Duodenal mucosa (tissue), 2 donors: ENCODE measurements at regions not wholly inside any gene's neighbourhood (a gene's known extent, or its start where the extent isn't known, plus 50 kb on each side); places are given as distances from the start of the nearest gene placed in this dataset.
"Not testable (repeated sequence)": the region's sequence is repeated elsewhere in the genome, so short reads cannot be mapped to it uniquely, and the experiment has no call there.

ENCODE experiments used
- H3K27ac ChIP-seq: one replicate; pipeline ENCODE4 v1.7.0; 2013; ENCODE audit warnings: low read depth, low read length
- H3K27me3 ChIP-seq, 2 donors: one replicate each; pipeline ENCODE4 v1.7.0; 2013; ENCODE audit warnings: low read length in 2 of 2, control low read depth in 1 of 2; ENCODE audit not compliant: insufficient read depth in 2 of 2, control insufficient read depth in 1 of 2
- H3K36me3 ChIP-seq, 2 donors: one replicate each; pipeline ENCODE4 v1.7.0; 2013; ENCODE audit warnings: low read length in 2 of 2, control low read depth in 1 of 2; ENCODE audit not compliant: insufficient read depth in 2 of 2, control insufficient read depth in 1 of 2
- H3K4me1 ChIP-seq, 2 donors: one replicate each; pipeline ENCODE4 v1.7.0; 2013; ENCODE audit warnings: low read length in 2 of 2, control low read depth in 1 of 2; ENCODE audit not compliant: insufficient read depth in 2 of 2, control insufficient read depth in 1 of 2
- H3K4me3 ChIP-seq, 2 donors: one replicate each; pipeline ENCODE4 v1.7.0; 2013; ENCODE audit warnings: low read length in 2 of 2, low read depth in 1 of 2
- H3K9ac ChIP-seq, 2 donors: one replicate each; pipeline ENCODE4 v1.7.0; 2013; ENCODE audit warnings: low read length in 2 of 2, low read depth in 1 of 2
- H3K9me3 ChIP-seq, 2 donors: one replicate each; pipeline ENCODE4 v1.7.0; 2013; ENCODE audit warnings: low read length in 2 of 2, control low read depth in 1 of 2; ENCODE audit not compliant: control insufficient read depth in 1 of 2

DNA sequence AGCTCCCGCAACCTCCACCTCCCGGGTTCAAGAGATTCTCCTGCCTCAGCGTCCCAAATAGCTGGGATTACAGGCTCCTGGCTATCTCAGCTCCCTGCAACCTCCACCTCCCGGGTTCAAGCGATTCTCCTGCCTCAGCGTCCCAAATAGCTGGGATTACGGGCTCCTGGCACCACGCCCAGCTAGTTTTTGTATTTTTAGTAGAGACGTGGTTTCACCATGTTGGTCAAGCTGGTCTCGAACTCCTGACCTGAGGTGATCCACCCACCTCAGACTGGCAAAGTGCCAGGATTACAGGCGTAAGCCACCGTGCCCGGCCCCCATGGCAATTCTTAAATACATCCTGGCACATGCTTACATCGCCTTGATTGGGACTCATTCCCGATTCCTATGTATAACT, 1394.3 kb downstream of the OLFM4 start:
- not testable (repeated sequence) for H3K27ac ChIP-seq, H3K4me3 ChIP-seq, H3K4me1 ChIP-seq, H3K27me3 ChIP-seq, H3K9me3 ChIP-seq, H3K9ac ChIP-seq, H3K36me3 ChIP-seq

DNA sequence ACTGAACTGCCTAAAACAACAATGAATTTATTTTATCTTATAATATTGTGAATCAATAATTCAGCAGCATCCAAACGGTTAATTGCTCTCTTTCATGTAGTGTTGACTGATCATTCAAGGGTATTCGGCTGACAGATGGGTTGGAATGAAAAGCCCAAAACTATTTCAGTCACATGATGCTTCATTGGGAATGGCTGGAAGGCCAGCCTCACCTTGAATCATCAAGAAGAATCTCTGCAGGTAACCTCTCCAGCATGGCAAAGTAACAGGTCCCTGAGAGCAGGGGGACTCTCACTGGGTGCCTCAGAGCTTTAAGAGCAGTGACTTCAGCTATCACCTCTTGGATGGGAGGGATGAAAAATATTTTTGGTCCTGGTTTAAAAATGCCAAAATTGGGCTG, 1395.7 kb downstream of the OLFM4 start:
- no peak overlapping the region for H3K4me3 ChIP-seq
- H3K36me3 ChIP-seq = no peaks in the 10 kb centered on the region
- H3K4me1 ChIP-seq = no peaks in the 10 kb centered on the region
- H3K27ac ChIP-seq = no peak overlapping the region
- no peak overlapping the region for H3K9ac ChIP-seq
- H3K27me3 ChIP-seq = no peaks in the 10 kb centered on the region
- H3K9me3 ChIP-seq = no peaks in the 10 kb centered on the region

DNA sequence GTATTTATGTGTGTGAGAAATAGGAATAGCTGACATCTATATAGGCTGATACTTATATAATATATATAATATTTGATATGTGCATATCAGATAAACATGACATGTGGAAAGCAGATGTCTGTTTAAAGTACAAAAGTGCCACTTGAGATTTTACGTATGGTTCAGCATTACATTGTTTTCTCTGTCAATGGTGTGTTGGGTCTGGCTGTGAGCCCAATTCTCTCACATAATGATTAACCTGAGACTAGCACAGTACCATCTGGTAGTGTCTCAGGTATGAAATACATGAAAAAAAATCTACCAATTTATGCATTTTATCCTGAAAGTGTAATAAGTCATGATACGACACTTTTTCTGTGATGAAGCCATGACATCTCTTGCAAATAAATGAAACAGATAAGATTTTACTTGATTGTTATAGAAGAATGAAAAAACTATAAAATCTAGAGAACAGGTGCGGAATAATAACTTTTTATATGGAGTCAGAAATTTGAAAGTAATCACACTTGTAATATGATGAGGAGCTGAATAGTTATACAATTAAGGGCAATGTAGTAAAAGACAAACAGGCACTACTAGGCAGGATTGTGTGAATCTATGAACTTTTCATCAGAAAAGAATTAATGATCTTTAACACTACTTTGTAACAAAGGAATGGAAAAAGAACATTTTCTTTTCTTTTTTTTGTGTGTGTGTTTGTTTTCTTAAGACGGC, 1405.0 kb downstream of the OLFM4 start:
- Histone ChIP-seq H3K36me3 (no peaks in the 10 kb centered on the region), H3K4me3 (no peak overlapping the region), H3K9ac (no peak overlapping the region), H3K9me3 (no peaks in the 10 kb centered on the region), H3K27me3 (no peaks in the 10 kb centered on the region), H3K27ac (no peak overlapping the region), H3K4me1 (no peaks in the 10 kb centered on the region)

DNA sequence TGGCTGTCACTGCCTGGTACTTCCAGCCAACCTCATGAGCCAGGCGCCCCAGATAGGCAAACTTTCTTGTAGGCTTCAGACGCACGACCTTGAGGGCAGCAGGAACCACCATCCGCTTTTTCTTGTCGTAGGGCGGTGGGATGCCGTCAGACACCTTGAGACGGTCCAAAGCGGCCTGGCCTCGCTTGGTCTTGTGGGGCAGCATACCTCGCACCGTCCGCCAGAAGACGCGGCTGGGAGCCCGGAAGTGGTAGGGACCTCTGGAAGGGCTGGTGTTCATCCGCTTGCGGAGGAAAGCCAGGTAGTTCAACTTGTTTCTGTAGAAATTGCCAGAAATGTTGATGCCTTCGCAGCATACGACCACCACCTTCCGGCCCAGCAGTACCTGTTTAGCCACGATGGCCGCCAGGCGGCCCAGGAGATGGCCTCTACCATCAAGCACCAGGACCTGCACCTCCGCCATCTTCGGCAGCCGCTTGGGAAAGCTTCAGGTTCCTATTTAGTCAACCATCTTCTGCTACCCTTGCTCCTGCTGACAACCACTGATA, 1412.3 kb downstream of the OLFM4 start:
- not testable (repeated sequence) for H3K9ac ChIP-seq, H3K4me3 ChIP-seq, H3K36me3 ChIP-seq, H3K27ac ChIP-seq, H3K9me3 ChIP-seq, H3K4me1 ChIP-seq, H3K27me3 ChIP-seq

DNA sequence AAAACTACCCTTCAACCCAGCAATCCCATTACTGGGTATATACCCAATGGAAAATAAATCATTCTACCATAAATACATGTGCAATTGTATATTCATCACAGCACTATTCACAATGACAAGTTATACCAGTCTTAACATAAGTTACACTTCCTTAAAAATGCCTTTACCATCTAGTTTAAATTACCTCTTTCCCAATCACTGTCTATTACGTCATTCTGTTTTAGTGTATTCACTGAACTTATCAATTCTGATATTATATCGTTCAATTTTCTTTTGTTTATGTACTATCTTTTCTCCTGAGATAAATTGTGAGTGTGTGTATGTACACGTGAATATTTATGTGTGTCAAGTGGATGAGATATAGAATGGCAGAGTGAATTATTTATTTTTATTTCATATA, 1416.8 kb downstream of the OLFM4 start:
- Histone ChIP-seq H3K27me3 (no peaks in the 10 kb centered on the region), H3K9me3 (no peaks in the 10 kb centered on the region), H3K27ac (no peak overlapping the region), H3K36me3 (no peaks in the 10 kb centered on the region), H3K9ac (no peak overlapping the region), H3K4me1 (no peaks in the 10 kb centered on the region), H3K4me3 (no peak overlapping the region)

DNA sequence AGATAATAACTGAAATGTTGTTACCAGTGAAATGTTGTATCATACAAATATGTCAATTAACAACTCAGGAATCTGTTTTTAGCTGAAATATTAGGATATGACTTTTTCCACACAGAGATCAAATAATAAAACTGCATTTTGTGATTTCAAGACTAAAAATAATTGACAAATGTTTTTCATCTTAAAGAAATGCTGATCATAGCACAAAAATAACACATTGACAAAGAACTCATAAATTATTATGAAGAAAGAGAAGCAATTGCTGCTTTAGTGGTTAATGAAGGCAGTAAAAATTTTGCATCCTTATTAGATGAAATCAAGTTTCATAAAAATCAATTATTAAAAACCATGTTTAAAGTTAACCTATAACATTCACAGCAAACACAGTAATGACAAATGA, 1417.3 kb downstream of the OLFM4 start:
- no peak overlapping the region for H3K9ac ChIP-seq
- H3K27ac ChIP-seq = no peak overlapping the region
- no peaks in the 10 kb centered on the region for H3K27me3 ChIP-seq
- H3K4me3 ChIP-seq = no peak overlapping the region
- no peaks in the 10 kb centered on the region for H3K9me3 ChIP-seq
- H3K4me1 ChIP-seq = no peaks in the 10 kb centered on the region
- no peaks in the 10 kb centered on the region for H3K36me3 ChIP-seq

DNA sequence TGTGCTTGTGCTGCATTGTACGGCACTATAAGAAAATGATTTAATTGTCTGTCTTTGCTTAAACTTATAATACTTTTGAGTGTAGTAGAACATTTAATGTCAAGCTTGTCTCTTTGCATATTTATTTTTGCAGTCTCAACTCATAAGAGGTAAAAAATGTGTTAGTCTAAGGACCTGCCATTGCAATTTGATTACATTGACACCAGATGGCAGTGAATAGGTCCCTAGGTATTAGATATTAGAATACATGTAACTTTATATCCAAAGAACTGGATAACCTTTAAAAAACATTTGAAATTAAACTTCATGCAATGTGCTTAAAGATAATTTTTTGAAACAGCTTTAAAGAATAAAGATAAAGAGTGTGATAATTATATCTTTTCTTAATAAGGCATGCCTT, 1421.3 kb downstream of the OLFM4 start:
- Histone ChIP-seq H3K9me3 (peaks cover 0 to 2% of the 10 kb centered on the region in 2 donors), H3K4me1 (no peaks in the 10 kb centered on the region), H3K9ac (no peak overlapping the region), H3K36me3 (no peaks in the 10 kb centered on the region), H3K4me3 (no peak overlapping the region), H3K27ac (no peak overlapping the region), H3K27me3 (no peaks in the 10 kb centered on the region)

DNA sequence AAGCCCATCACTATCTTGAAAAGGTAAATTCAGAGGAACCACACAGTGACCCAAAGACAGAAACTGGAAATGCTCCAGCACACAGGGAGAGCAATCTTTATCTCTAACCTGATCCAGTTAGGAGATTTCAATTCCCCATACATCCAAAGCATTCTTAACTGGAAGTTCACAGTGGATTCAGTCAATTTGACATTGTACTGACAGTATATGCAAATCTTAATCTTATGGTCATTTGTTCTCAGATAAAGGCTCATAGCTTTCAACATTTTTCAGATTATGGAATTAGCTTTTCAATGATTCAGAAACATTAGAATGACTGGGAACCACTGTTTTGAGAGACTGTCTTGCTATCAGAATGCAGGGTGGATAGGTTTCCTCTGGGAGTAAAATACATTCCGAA, 1455.6 kb downstream of the OLFM4 start:
- Histone ChIP-seq H3K27ac (no peak overlapping the region), H3K36me3 (no peaks in the 10 kb centered on the region), H3K4me1 (no peaks in the 10 kb centered on the region)

DNA sequence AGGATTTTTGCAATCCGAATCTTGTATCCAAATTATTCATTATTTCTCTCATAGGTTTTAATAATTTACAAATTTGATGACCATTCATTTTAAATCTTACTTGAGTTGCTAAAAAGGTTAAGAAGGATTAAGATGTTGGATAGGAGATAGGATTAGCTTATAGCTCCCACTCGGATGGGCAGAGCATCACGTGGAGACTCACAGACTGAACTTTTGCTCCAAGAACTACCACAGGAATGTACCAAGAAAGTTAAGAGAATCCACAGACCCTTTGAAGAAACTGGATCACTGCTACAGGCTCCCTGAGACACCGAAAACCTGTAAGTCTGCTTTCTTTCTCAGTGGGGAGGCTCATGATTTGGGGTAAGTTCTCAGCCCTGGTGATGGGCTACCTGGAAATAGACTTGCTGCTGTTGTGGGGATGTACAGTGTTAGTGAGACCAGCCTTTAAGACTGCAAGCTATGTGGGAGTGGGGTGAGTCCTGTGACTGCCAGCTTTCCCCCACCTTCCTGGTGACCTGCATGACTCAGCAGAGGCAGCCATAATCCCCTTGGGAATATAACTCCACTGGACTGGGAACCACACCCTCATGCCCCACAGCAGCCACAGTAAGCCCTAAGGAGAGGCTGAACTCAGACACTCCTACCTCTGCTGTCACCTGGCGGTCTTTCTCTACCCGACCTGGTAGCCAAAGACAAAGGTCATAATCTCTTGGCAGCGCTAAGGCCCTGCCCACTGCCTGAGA, 1458.0 kb downstream of the OLFM4 start:
- Histone ChIP-seq H3K9me3 (peaks cover 0 to 2% of the 10 kb centered on the region in 2 donors), H3K27me3 (no peaks in the 10 kb centered on the region), H3K4me3 (no peak overlapping the region), H3K36me3 (no peaks in the 10 kb centered on the region), H3K4me1 (no peaks in the 10 kb centered on the region), H3K9ac (no peak overlapping the region), H3K27ac (no peak overlapping the region)

More for the DNA sequence above, 1455.6 kb downstream of the OLFM4 start:
- Histone ChIP-seq H3K9me3 (peaks cover 0 to 2% of the 10 kb centered on the region in 2 donors), H3K27me3 (no peaks in the 10 kb centered on the region), H3K9ac (no peak overlapping the region), H3K4me3 (no peak overlapping the region)

DNA sequence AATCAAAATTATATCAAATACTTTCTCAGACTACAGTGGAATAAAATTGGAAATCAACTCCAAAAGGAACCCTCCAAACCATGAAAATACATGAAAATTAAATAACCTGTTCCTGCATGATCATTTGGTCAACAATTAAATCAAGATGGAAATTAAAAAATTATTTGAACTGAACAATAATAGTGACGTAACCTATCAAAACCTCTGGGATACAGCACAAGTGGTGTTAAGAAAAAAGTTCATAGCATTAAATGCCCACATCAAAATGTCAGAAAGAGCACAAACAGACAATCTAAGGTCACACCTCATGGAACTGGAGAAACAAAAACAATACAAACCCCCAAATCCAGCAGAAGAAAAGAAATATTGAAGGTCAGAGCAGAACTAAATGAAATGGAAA, 1460.7 kb downstream of the OLFM4 start:
- Histone ChIP-seq H3K27ac (no peak overlapping the region), H3K36me3 (no peaks in the 10 kb centered on the region), H3K9ac (no peak overlapping the region), H3K27me3 (no peaks in the 10 kb centered on the region), H3K4me3 (no peak overlapping the region), H3K4me1 (no peaks in the 10 kb centered on the region), H3K9me3 (peaks cover 0 to 2% of the 10 kb centered on the region in 2 donors)
